HCT116 (cell line): ENCODE measurements at regions not wholly inside any gene's neighbourhood (a gene's known extent, or its start where the extent isn't known, plus 50 kb on each side); places are given as distances from the start of the nearest gene placed in this dataset.

Source experiments
- ATAC-seq: fragments of 200-7000 bp; cut with Tn5 transposase; 2 replicates; pipeline ENCODE4 v1.9.1; 2020; ENCODE audit warnings: mild to moderate bottlenecking, moderate library complexity
- BruUV-seq: library from RNA; stranded (reverse); fragments of 400-500 nt; replicated peaks from 2 replicates; lab custom pipeline; 2021; lab: Mats Ljungman, UMichigan
- CTCF ChIA-PET: fragments of 300-600 bp; sonication (Branson Sonifier 250); formaldehyde crosslinking; loops from one replicate; lab custom pipeline; 2021; ENCODE audit warnings: antibody characterized with exemption; lab: Charles Lee
- POLR2A ChIA-PET: fragments of 300-600, 350-600 bp; sonication (Branson Sonifier 250); formaldehyde crosslinking; loops from one replicate; lab custom pipeline; 2021; ENCODE audit warnings: antibody characterized with exemption; lab: Charles Lee
- RAD21 ChIA-PET, 2 experiments: fragments of 300-600 bp; sonication (Branson Sonifier 250); formaldehyde crosslinking; loops; one replicate each; lab custom pipeline; 2023; ENCODE audit warnings: low total read pairs in 2 of 2; ENCODE audit not compliant: uncharacterized antibody in 2 of 2, unreplicated experiment in 2 of 2, low non-redundant PET in 1 of 2; lab: Charles Lee
- DNase-seq: peaks from one replicate; pipeline ENCODE4 v3.0.0-alpha.2; 2010; ENCODE audit warnings: low read depth, low spot score
- H2AFZ ChIP-seq: fragments of 200-600 bp; shearing (Covaris generic), sonication (generic); 2 replicates; pipeline ENCODE4 v1.6.1; 2017; ENCODE audit warnings: low read depth, mixed run types, mixed read lengths, antibody characterized with exemption, low read length; ENCODE audit not compliant: poor library complexity, severe bottlenecking
- H3K27ac ChIP-seq: 2 replicates; pipeline ENCODE4 v1.5.1; 2012; ENCODE audit warnings: low read depth, low read length
- H3K27me3 ChIP-seq: fragments of 200-600 bp; sonication (generic); 2 replicates; pipeline ENCODE4 v1.6.1; 2016; ENCODE audit warnings: mixed run types, low read length, mixed read lengths; ENCODE audit not compliant: insufficient read depth
- H3K36me3 ChIP-seq, 2 experiments: fragments of 200-500 bp in 1 of 2; fragments of 200-600 bp in 1 of 2; sonication (Bioruptor generic) in 1 of 2; sonication (generic) in 1 of 2; 2 replicates each; pipeline versions ENCODE4 v1.5.1 to v1.6.1; 2014 to 2016; ENCODE audit warnings: low read length in 2 of 2, inconsistent platforms in 1 of 2, mixed read lengths in 1 of 2, mixed run types in 1 of 2; ENCODE audit not compliant: insufficient read depth in 2 of 2, control insufficient read depth in 1 of 2
- H3K4me1 ChIP-seq, 2 experiments: fragments of 200-600 bp in 1 of 2; sonication (generic) in 1 of 2; 2 replicates each; pipeline versions ENCODE4 v1.5.1 to v1.6.1; 2012 to 2017; ENCODE audit warnings: low read length in 2 of 2, inconsistent platforms in 1 of 2, mild to moderate bottlenecking in 1 of 2, mixed read lengths in 1 of 2, mixed run types in 1 of 2, moderate library complexity in 1 of 2; ENCODE audit not compliant: insufficient read depth in 2 of 2, control insufficient read depth in 1 of 2
- H3K4me2 ChIP-seq: fragments of 200-600 bp; sonication (generic); 2 replicates; pipeline ENCODE4 v1.6.1; 2017; ENCODE audit warnings: mixed run types, low read length, mixed read lengths
- H3K4me3 ChIP-seq, 2 experiments: fragments of 200-600 bp in 1 of 2; sonication (generic) in 1 of 2; replicated peaks in 1 of 2; 2 replicates each; pipeline ENCODE4 v1.5.1; 2011 to 2016; ENCODE audit warnings: low read length in 2 of 2, control low read depth in 1 of 2, low read depth in 1 of 2, mild to moderate bottlenecking in 1 of 2, mixed read lengths in 1 of 2, mixed run types in 1 of 2
- H3K79me2 ChIP-seq: fragments of 200-600 bp; sonication (generic); 2 replicates; pipeline ENCODE4 v1.6.1; 2017; ENCODE audit warnings: mild to moderate bottlenecking, mixed run types, low read length, moderate library complexity, mixed read lengths; ENCODE audit not compliant: insufficient read depth
- H3K9ac ChIP-seq: fragments of 200-600 bp; sonication (generic); 2 replicates; pipeline ENCODE4 v1.6.1; 2016; ENCODE audit warnings: low read length, mixed read lengths
- H3K9me2 ChIP-seq: fragments of 200-600 bp; sonication (generic), shearing (Covaris generic); 2 replicates; pipeline ENCODE4 v1.6.1; 2017; ENCODE audit warnings: mixed run types, mild to moderate bottlenecking, moderate library complexity; ENCODE audit not compliant: insufficient read depth
- H3K9me3 ChIP-seq, 2 experiments: fragments of 200-500 bp in 1 of 2; fragments of 200-600 bp in 1 of 2; sonication (Bioruptor generic) in 1 of 2; sonication (generic) in 1 of 2; 2 replicates each; pipeline ENCODE4 v1.6.1; 2014 to 2017; ENCODE audit warnings: low read length in 2 of 2, mixed read lengths in 2 of 2, inconsistent platforms in 1 of 2, low read depth in 1 of 2, mild to moderate bottlenecking in 1 of 2, mixed run types in 1 of 2, moderate library complexity in 1 of 2; ENCODE audit not compliant: control insufficient read depth in 1 of 2, insufficient read depth in 1 of 2
- H4K20me1 ChIP-seq: fragments of 200-600 bp; sonication (generic), shearing (Covaris generic); 2 replicates; pipeline ENCODE4 v1.6.1; 2017; ENCODE audit warnings: mixed run types, mild to moderate bottlenecking, moderate library complexity; ENCODE audit not compliant: insufficient read depth
- CBX3 ChIP-seq: IDR thresholded peaks from 2 replicates; pipeline ENCODE4 v1.6.1; 2012; ENCODE audit warnings: low read depth
- CEBPB ChIP-seq: IDR thresholded peaks from 2 replicates; pipeline ENCODE4 v1.6.1; 2012; ENCODE audit warnings: low read depth
- EGR1 ChIP-seq: IDR thresholded peaks from 2 replicates; pipeline ENCODE4 v1.6.1; 2012; ENCODE audit warnings: low read depth
- ELF1 ChIP-seq: IDR thresholded peaks from 2 replicates; pipeline ENCODE4 v1.6.1; 2012; ENCODE audit warnings: low read depth, borderline replicate concordance
- POLR2A ChIP-seq: IDR thresholded peaks from 2 replicates; pipeline ENCODE4 v1.7.0; 2011; ENCODE audit warnings: borderline replicate concordance; ENCODE audit not compliant: insufficient read depth, insufficient read length; ENCODE audit errors: extremely low read depth
- SIN3A ChIP-seq: IDR thresholded peaks from 2 replicates; pipeline ENCODE4 v1.6.1; 2012; ENCODE audit warnings: low read depth
- SP1 ChIP-seq: IDR thresholded peaks from 2 replicates; pipeline ENCODE4 v1.6.1; 2012; ENCODE audit warnings: low read depth
- YY1 ChIP-seq: IDR thresholded peaks from 2 replicates; pipeline ENCODE4 v1.6.1; 2011; ENCODE audit warnings: low read length, low read depth, moderate library complexity, mild to moderate bottlenecking; ENCODE audit not compliant: insufficient replicate concordance; ENCODE audit errors: extremely low read depth
- ZNF274 ChIP-seq: fragments of 200-500 bp; sonication (Bioruptor generic); IDR thresholded peaks from 2 replicates; pipeline ENCODE4 v1.6.1; 2014; ENCODE audit warnings: mild to moderate bottlenecking, low read depth, low read length, inconsistent platforms
- intact Hi-C: fragments of 100-400 bp; cut with micrococcal nuclease; formaldehyde crosslinking; loops from 2 replicates; pipeline ENCODE4 v1.10.0; 2022
- TF ChIP-seq, protein P1 (sequence below): IDR thresholded peaks from 2 replicates; pipeline ENCODE4 v1.6.1; 2012; ENCODE audit warnings: low read depth
- TF ChIP-seq, protein P2 (sequence below): IDR thresholded peaks from 2 replicates; pipeline ENCODE4 v1.6.1; 2011; ENCODE audit warnings: mild to moderate bottlenecking, low read length, moderate library complexity; ENCODE audit not compliant: insufficient replicate concordance; ENCODE audit errors: extremely low read depth
- TF ChIP-seq, protein P3 (sequence below): IDR thresholded peaks from 2 replicates; pipeline ENCODE4 v1.6.1; 2012

DNA sequence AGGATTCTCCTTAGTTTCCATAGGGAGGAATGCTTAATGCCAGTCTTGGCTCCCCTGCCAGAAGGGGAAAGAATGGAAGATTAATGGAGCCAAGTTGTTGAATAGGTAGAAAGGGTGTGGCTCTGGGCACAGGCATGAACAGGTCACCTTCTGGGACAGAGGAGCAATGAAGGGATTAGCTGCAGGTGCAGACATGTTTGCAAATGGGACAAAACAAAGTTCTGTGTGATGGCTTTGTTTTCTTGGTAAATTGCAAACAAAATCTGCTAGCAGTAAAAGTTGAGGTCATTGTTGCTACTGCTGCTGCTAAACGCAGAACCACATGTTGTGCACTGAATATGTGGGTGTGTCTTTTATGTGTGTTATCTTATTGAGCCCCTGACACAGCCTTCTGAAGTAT is 93.3 kb downstream of the PERP start:
- no peaks in the 10 kb centered on the region for H3K9me3 ChIP-seq
- no peak overlapping the region for H3K4me2 ChIP-seq
- no peak overlapping the region for H3K27ac ChIP-seq
- intact Hi-C loops, result no loop called here
- CTCF ChIA-PET, result interaction anchor here (1.8 kb wide), 1 partner anchor 10 kb away, joined by 6 read pairs; no protein-coding TSS in a partner anchor
- no peaks in the 10 kb centered on the region for H3K36me3 ChIP-seq
- RAD21 ChIA-PET, result no interaction called here
- H3K4me1 ChIP-seq, result no peaks in the 10 kb centered on the region
- POLR2A ChIA-PET, result no interaction called here
- TF ChIP-seq YY1, result no peak
- no peak for TF ChIP-seq EGR1
- TF ChIP-seq, protein P1, sequence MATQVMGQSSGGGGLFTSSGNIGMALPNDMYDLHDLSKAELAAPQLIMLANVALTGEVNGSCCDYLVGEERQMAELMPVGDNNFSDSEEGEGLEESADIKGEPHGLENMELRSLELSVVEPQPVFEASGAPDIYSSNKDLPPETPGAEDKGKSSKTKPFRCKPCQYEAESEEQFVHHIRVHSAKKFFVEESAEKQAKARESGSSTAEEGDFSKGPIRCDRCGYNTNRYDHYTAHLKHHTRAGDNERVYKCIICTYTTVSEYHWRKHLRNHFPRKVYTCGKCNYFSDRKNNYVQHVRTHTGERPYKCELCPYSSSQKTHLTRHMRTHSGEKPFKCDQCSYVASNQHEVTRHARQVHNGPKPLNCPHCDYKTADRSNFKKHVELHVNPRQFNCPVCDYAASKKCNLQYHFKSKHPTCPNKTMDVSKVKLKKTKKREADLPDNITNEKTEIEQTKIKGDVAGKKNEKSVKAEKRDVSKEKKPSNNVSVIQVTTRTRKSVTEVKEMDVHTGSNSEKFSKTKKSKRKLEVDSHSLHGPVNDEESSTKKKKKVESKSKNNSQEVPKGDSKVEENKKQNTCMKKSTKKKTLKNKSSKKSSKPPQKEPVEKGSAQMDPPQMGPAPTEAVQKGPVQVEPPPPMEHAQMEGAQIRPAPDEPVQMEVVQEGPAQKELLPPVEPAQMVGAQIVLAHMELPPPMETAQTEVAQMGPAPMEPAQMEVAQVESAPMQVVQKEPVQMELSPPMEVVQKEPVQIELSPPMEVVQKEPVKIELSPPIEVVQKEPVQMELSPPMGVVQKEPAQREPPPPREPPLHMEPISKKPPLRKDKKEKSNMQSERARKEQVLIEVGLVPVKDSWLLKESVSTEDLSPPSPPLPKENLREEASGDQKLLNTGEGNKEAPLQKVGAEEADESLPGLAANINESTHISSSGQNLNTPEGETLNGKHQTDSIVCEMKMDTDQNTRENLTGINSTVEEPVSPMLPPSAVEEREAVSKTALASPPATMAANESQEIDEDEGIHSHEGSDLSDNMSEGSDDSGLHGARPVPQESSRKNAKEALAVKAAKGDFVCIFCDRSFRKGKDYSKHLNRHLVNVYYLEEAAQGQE, result no peak
- TF ChIP-seq, protein P2, sequence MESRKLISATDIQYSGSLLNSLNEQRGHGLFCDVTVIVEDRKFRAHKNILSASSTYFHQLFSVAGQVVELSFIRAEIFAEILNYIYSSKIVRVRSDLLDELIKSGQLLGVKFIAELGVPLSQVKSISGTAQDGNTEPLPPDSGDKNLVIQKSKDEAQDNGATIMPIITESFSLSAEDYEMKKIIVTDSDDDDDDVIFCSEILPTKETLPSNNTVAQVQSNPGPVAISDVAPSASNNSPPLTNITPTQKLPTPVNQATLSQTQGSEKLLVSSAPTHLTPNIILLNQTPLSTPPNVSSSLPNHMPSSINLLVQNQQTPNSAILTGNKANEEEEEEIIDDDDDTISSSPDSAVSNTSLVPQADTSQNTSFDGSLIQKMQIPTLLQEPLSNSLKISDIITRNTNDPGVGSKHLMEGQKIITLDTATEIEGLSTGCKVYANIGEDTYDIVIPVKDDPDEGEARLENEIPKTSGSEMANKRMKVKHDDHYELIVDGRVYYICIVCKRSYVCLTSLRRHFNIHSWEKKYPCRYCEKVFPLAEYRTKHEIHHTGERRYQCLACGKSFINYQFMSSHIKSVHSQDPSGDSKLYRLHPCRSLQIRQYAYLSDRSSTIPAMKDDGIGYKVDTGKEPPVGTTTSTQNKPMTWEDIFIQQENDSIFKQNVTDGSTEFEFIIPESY, result no peak
- no peak for TF ChIP-seq CEBPB
- no peak for TF ChIP-seq CBX3
- TF ChIP-seq, protein P3, sequence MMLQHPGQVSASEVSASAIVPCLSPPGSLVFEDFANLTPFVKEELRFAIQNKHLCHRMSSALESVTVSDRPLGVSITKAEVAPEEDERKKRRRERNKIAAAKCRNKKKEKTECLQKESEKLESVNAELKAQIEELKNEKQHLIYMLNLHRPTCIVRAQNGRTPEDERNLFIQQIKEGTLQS, result no peak
- TF ChIP-seq ZNF274, result no peak
- no peak for TF ChIP-seq SP1
- TF ChIP-seq POLR2A, result no peak
- no peak for TF ChIP-seq SIN3A
- no peak for TF ChIP-seq ELF1
- H3K9ac ChIP-seq, result no peak overlapping the region
- ATAC-seq (no peak), DNase-seq (no peak)
- no peak overlapping the region for H2AFZ ChIP-seq
- no TSS peak for BruUV-seq
- H3K27me3 ChIP-seq, result no peaks in the 10 kb centered on the region
- no peak overlapping the region for H3K4me3 ChIP-seq
- no peaks in the 10 kb centered on the region for H4K20me1 ChIP-seq
- H3K9me2 ChIP-seq, result no peaks in the 10 kb centered on the region
- no peaks in the 10 kb centered on the region for H3K79me2 ChIP-seq
